RWPE2 (cell line): ENCODE measurements at regions not wholly inside any gene's neighbourhood (a gene's known extent, or its start where the extent isn't known, plus 50 kb on each side); places are given as distances from the start of the nearest gene placed in this dataset.
"Not testable (repeated sequence)": the region's sequence is repeated elsewhere in the genome, so short reads cannot be mapped to it uniquely, and the experiment has no call there.

Experiments
- ATAC-seq: fragments of 200-7000 bp; cut with Tn5 transposase; 3 replicates; pipeline ENCODE4 v1.9.1; 2021; ENCODE audit warnings: low read depth
- DNase-seq: peaks from one replicate; pipeline ENCODE4 v3.0.0-alpha.2; 2020; ENCODE audit warnings: low spot score
- H3K27ac ChIP-seq: fragments of 450-650 bp; 2 replicates; pipeline ENCODE4 v1.5.1; 2017; ENCODE audit warnings: mild to moderate bottlenecking; ENCODE audit not compliant: poor library complexity, severe bottlenecking
- H3K27me3 ChIP-seq: fragments of 250-450 bp; sonication (Bioruptor Pico); 2 replicates; pipeline ENCODE4 v1.5.1; 2021; ENCODE audit warnings: mild to moderate bottlenecking, moderate library complexity; ENCODE audit not compliant: insufficient read depth, poor library complexity, severe bottlenecking
- H3K36me3 ChIP-seq: fragments of 250-450 bp; sonication (Bioruptor Pico); 2 replicates; pipeline ENCODE4 v1.5.1; 2020; ENCODE audit warnings: low read depth, mild to moderate bottlenecking, moderate library complexity
- H3K4me1 ChIP-seq: fragments of 250-450 bp; sonication (Bioruptor Pico); 2 replicates; pipeline ENCODE4 v1.5.1; 2021; ENCODE audit warnings: mild to moderate bottlenecking, moderate library complexity; ENCODE audit not compliant: insufficient read depth, poor library complexity, severe bottlenecking
- H3K4me3 ChIP-seq: fragments of 250-450 bp; sonication (Bioruptor Pico); 2 replicates; pipeline ENCODE4 v1.5.1; 2021; ENCODE audit warnings: mild to moderate bottlenecking, moderate library complexity; ENCODE audit not compliant: severe bottlenecking
- H3K9me3 ChIP-seq: fragments of 250-450 bp; sonication (Bioruptor Pico); 2 replicates; pipeline ENCODE4 v1.5.1; 2021; ENCODE audit warnings: mild to moderate bottlenecking, moderate library complexity; ENCODE audit not compliant: severe bottlenecking
- TF ChIP-seq, protein P1 (sequence below): fragments of 450-650 bp; IDR thresholded peaks from one replicate; pipeline ENCODE4 v1.5.1; 2017; ENCODE audit warnings: mild to moderate bottlenecking, moderate library complexity; ENCODE audit not compliant: poor library complexity, severe bottlenecking

DNA sequence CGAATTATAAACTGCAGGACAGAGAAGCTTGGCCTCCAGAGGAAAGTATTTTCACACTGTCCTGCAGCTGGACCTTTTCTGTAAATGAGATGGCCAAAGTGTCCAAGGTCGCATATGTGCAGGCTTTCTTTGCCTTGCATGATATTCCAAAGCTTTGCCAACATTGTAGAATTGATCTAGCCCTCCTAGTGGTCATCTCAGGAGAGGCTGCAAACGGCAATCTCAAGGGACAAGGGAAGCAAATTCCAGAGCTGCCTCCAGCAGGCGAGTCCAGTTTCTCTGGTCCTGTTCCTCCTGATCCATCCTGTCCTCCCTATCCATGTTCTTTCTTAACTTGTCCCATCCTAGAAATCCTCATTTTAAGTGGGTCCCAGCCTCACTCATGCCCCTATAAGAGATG is 373.4 kb upstream of the PCDH15 start:
- Histone ChIP-seq H3K9me3 (no peaks in the 10 kb centered on the region), H3K27ac (no peak overlapping the region), H3K4me3 (no peak overlapping the region), H3K27me3 (no peaks in the 10 kb centered on the region), H3K36me3 (no peaks in the 10 kb centered on the region), H3K4me1 (no peaks in the 10 kb centered on the region)
- TF ChIP-seq, protein P1, sequence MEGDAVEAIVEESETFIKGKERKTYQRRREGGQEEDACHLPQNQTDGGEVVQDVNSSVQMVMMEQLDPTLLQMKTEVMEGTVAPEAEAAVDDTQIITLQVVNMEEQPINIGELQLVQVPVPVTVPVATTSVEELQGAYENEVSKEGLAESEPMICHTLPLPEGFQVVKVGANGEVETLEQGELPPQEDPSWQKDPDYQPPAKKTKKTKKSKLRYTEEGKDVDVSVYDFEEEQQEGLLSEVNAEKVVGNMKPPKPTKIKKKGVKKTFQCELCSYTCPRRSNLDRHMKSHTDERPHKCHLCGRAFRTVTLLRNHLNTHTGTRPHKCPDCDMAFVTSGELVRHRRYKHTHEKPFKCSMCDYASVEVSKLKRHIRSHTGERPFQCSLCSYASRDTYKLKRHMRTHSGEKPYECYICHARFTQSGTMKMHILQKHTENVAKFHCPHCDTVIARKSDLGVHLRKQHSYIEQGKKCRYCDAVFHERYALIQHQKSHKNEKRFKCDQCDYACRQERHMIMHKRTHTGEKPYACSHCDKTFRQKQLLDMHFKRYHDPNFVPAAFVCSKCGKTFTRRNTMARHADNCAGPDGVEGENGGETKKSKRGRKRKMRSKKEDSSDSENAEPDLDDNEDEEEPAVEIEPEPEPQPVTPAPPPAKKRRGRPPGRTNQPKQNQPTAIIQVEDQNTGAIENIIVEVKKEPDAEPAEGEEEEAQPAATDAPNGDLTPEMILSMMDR, result peak; percentile 14
- ATAC-seq (0 out of 3 replicates have a peak, but pooled peaks have one; percentile 23), DNase-seq (no peak)

DNA sequence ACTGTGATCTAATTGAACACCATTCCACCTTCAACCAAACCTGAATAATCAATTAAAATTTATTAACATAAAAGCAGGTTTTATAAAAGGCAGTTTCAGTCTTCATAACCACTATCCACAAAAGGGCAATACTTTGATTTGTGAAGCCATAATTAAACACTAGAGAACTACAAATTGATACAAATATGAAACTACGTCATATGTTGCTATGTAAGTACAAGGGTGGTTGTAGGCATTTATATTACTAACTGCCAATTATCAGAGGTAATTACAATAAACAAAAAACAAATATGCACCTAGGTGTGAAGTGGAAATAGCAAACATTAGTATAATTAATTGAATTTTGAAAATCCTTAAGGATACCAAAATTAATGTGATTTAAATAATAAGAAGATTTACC is 368.5 kb upstream of the PCDH15 start:
- TF ChIP-seq, protein P1, result no peak
- H3K27ac ChIP-seq, result no peak overlapping the region
- no peaks in the 10 kb centered on the region for H3K27me3 ChIP-seq
- DNase-seq (no peak), ATAC-seq (no peak)
- no peaks in the 10 kb centered on the region for H3K4me1 ChIP-seq
- no peaks in the 10 kb centered on the region for H3K36me3 ChIP-seq
- H3K4me3 ChIP-seq, result no peak overlapping the region
- H3K9me3 ChIP-seq, result no peaks in the 10 kb centered on the region

DNA sequence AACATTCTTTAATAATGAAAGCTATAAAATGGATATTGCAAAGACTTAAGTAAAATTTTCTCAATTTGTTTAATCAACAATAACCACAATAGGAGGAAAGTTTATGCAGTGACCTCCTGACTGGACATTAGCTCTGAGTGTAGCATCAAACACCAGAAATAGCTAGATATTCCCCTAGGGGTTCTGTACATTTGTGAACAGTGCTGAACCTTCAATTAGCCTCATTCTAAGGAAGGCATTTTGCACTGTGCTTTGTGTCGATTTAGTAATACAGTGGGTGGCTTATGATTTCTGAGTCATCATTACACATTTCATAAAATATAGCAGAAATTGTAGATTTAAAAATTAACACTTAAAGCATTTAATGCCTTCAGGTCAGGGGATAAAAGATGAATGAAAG is 367.3 kb upstream of the PCDH15 start:
- ATAC-seq, result no peak
- H3K4me1 ChIP-seq, result no peaks in the 10 kb centered on the region
- no peaks in the 10 kb centered on the region for H3K9me3 ChIP-seq
- H3K27me3 ChIP-seq, result no peaks in the 10 kb centered on the region
- H3K4me3 ChIP-seq, result no peak overlapping the region
- no peak overlapping the region for H3K27ac ChIP-seq
- no peak for DNase-seq
- no peaks in the 10 kb centered on the region for H3K36me3 ChIP-seq
- TF ChIP-seq, protein P1, result no peak

DNA sequence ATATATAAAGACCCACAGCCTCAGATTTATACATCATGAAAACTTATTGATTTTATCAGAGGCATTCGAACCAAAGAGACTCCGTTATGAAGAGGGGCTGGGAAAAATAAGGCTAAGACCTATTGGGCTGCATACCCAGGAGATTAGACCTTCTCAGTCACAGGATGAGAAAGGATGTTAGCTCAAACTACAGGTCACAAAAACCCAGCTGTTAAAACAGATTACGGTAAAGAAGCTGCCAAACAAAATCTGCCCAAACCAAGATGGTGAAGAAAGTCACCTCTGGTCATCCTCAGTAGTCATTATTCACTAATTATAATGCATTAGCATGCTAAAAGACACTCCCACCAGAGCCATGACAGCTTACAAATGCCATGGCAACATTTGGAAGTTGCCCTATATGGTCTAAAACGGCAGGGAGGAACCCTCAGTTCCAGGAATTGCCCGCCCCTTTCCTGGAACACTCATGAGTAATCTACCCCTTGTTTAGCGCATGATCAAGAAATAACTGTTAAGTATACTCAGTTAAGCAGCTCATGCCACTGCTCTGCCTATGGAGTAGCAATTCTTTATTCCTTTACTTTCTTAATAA is 362.5 kb upstream of the PCDH15 start:
- Histone ChIP-seq H3K9me3 (no peaks in the 10 kb centered on the region), H3K36me3 (no peaks in the 10 kb centered on the region), H3K4me1 (no peaks in the 10 kb centered on the region), H3K4me3 (no peak overlapping the region), H3K27me3 (no peaks in the 10 kb centered on the region), H3K27ac (no peak overlapping the region)
- ATAC-seq (no peak), DNase-seq (no peak)
- TF ChIP-seq, protein P1, result no peak

DNA sequence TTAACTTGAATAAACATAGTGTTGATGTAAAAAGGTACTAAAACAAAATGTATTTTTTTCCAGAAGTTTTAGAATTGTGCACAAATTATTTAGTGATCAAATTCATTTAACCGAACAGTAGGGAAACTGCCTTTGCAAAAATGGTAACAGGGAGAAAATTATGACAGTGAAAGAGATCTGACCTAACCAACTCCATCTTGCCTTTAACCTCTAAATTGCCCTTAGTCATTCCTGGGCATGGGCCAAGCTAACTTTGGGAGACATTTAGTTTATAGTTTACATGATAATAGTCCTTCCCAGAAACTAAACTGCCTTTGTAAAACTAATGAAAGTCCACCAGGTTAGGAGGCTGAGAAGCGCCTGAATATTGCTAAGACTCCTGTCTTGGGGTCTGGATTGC is 361.3 kb upstream of the PCDH15 start:
- H3K36me3 ChIP-seq, H3K4me3 ChIP-seq, H3K4me1 ChIP-seq, H3K9me3 ChIP-seq, ATAC-seq, DNase-seq, H3K27me3 ChIP-seq, H3K27ac ChIP-seq: not testable (repeated sequence)
